Forelimb muscle (tissue), 1 donor: ENCODE measurements at regions not wholly inside any gene's neighbourhood (a gene's known extent, or its start where the extent isn't known, plus 50 kb on each side); places are given as distances from the start of the nearest gene placed in this dataset.
"Not testable (repeated sequence)": the region's sequence is repeated elsewhere in the genome, so short reads cannot be mapped to it uniquely, and the experiment has no call there.

ENCODE experiments used
- DNase-seq: peaks from one replicate; pipeline ENCODE4 v3.0.0-alpha.2; 2013; ENCODE audit warnings: low read depth

DNA sequence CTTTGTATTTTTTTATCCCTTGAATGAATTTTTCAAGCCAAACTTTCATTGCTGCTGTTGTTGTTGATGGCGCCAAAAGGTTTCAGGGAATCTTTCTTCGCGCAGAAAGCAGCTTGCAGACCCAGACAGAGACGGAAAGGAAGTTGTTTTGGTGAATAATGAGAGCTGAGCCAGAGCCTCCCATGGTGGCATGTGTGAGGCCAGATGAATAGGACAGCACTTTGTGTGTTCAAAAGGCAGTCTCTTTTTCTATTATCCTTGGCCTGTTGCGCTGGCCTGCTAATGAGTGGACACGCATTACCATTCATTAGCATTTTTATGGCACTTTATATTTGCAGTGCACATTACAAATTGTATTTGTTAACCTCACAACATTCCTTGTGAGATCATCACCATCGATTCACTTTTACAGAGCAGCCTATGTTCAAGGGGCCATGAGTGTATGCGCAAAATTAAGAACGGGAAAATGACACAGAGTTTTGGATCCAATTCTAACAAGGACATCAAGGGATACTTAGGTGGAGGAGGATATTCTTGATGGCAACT is 754.7 kb downstream of the BCL11A start:
- no peak for DNase-seq

DNA sequence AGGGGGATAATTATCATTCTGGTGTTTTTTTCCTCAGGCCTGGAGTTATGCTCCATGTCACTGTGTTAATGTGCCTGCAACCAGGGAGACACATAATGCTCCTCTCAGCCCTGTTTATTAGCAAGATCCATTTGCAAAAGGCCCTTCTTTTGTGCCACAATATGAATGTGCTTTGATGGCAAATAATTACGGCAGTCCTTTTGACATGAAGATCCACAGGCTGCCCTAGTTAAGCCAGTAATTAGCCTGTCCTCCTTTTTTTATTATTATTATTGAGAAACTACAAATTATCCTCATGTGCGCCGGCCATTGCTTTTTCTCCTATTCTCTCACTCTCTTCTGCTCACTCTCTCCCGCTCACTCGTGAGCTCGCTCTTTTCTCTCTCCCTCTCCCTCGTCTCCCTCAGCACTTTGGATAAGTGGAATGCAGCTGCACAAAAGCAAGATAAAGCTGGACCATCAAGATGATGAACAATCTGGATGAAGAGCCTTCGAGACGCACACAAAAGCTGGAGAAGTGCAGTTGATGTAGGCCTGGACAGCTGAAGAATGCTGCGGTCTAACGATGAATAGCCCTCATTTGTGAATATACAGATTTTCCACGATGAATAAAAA is 762.3 kb downstream of the BCL11A start:
- DNase-seq, result no peak

DNA sequence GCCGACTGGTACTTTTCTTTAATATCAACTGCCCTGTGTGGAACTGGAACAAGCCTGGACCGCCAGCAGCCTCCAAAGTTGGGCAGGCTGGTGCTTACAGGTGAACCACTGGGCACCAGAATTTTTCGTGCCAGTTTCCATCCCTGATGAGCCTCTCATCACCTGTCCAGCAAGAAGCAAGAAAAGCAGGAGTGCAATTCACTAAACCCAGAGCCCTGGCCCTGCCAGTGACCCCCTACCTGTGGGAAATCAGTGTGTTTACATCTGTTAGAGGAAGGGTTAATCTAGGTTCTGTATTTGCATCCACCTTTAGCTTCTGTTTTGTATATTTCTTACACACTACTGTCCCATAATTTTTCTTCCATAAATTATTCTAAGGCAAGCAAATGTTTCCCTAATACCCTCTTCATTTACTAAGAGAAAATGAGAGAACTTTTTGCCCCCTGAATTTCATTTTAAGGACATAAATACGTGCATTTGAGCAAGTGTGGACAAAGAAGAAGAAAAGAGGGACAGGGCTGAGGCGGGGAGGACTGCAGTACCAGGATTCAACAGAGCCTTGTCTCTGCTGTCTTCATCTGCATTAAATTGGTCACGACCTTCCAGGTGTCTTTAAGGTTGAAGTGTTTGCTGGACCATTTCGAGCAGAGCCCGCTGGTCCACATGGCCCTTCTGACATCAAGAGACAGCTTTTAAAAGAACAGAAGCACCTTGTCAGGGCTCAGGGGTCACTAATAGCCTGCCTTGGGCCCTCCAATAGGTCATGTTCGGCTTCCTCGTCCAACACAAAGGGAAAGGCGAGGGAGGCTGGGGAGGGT is 763.1 kb downstream of the BCL11A start:
- no peak for DNase-seq

DNA sequence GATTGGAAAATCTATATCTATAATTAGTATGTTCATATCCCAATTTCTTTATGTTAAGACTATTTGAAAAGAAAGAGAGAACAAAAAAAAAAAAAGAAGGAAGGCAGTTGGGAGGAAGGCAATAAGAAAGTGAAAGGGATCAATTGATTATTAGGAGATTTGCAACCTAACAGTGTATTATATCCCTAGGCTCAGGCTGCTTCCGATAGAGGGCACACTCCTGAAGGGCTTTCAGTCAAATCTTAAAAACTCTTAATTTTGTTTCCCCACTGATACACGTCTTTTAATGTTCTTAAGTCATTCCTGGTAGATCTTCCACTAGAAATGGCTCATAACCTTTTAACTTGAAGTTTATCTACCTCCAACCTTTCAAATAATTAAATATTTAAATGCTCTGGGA is 763.9 kb downstream of the BCL11A start:
- no peak for DNase-seq

DNA sequence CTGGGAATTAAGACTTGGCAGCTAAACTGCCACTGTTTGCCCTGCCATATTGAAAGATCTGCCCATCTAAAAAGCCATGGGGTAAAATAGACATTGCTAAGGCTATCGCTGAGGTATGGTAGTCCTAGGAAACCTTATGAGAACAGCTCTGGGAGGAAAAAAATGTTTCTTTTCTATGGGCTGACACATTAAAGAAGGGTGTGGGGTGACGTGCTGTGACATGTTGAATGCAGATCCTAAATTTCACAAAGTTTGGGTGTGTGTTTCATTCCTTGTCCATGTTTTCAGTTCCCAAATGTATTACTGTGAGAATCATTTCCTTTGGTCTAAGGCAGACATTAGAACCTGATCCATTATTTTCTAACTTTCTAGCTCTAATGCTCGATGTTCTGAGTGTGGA is 766.4 kb downstream of the BCL11A start:
- no peak for DNase-seq

DNA sequence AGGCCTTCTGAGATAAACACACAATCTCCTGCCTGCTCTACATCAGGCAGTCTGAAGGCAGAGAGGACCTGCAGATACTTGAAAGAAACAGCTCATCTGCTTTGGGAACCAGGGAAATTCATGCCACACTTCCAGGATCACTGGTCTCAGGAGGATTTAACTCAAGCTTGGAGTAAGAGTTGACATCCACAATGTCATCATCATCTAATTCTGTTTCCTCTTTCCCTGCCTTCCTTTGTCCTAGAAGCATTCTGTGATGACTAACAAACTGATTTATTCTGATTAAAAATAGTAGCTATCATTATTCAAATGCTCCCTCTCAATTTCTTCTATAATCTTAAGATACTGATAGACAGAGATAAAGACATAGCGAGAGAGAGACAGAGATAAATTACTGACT is 766.8 kb downstream of the BCL11A start:
- DNase-seq, result no peak

DNA sequence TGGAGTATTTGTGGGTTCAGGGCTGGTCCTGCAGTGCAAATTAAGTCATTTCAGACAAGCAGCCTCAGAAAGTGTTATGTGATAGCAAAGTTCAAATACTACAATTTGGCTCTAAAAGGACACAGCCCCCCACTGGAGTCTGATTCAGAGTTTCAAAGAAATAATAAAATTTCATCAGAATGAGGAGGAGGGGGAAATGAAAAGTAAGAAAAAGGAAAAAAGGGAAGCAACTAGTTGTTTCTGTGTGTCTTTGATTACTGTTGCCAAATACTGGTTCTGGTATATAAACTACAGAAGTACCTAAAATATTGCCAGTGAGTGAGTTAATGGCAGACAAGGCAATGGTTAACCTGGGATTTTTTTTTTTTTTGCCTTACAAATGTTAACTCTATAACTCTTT is 773.9 kb downstream of the BCL11A start:
- DNase-seq, result no peak

DNA sequence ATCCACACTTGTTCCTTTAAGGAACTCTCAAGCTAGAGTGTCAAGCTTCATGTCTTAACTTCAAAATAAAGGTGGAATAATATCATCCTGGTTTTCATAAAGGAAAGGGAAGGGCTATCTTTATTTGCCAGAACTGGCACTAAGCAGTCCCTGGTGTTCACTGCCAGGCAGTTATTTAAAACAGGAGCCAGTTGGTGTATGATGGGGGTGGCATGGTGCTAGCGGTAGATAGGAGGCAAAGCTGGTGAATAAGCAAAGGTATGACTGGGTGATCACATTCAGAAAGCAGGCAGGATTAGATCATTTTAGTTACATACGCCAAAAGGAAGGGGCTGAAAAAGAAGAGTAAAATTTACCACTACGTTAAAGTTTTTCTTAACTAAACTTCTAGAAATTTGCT is 776.3 kb downstream of the BCL11A start:
- DNase-seq, result no peak

DNA sequence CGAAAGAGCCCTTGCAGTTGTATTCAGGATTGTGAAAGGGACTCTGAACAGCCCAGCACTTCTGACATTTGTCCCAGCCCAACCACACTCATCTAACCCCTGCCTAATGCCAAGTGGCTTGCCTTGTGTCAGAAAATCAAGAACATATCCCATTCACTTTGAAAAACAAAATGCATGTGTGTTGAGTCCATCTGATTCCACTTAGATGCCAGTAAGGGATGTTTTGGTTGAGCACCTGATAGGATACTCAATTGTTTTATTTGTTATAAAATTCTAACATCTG is 776.8 kb downstream of the BCL11A start:
- no peak for DNase-seq

DNA sequence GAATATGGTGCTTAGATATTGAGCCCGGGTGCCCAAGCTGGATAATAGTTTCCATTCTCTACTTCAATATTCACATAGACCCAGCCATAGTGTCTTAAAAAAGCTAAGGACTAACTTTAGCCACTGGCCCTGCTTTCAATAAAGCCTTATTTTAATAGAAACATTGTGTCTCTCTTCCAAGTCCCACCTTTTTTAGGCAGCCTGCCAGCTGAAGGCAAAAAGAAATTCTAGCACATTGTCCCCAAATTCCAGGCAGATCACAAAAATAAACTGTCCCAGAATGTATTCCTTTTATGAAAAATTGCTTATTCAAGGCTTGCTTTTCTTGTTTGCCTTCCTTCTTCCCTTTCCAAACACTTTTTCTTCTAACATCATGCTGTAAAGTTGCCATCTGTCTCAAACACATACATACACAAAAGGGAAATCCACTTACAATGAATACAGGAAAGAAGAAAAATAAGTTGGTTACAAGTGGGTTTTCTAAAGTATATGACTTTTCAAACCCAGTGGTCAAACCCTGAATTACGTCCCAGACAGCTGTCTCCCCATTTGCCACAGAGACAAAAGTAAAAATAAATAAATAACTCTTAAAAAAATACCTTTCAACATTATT is 778.5 kb downstream of the BCL11A start:
- DNase-seq, result no peak

DNA sequence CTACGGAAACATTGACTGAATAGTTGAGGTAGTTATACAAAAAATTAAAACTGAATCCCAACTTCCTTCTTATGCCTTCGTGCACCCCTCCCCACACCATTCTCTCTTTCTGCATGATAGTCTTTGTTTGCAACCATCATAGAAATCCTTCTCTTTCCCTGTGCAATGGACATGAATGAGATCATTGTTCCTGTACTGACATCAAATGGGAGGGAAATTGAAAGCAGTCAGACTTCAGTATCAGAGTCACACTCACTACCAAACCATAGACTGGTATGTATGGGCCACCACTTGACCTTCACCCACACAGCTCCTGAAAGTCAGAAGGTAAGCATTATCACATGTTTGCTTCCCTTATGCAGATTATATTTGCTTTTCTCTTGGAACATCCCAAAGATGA is 782.8 kb downstream of the BCL11A start:
- no peak for DNase-seq

DNA sequence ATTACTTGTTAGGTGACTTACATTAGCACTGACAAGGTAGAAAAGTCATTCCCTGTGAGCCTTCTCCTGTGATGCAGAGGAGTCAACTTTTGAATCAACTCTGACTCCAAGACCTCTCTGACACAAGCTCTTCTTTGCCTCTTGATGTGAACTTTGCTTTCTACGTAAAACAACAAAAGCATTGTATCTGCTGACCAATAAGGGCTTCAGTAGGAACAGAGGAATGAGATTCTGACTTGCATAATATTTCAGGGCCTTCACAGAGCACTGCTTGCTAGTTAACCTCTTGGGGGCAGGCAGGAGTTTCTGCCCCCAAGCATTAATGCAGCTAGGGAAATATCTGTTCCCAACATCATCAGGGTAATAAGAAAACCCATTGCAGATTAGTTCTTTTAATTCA is 791.5 kb downstream of the BCL11A start:
- DNase-seq, result no peak

DNA sequence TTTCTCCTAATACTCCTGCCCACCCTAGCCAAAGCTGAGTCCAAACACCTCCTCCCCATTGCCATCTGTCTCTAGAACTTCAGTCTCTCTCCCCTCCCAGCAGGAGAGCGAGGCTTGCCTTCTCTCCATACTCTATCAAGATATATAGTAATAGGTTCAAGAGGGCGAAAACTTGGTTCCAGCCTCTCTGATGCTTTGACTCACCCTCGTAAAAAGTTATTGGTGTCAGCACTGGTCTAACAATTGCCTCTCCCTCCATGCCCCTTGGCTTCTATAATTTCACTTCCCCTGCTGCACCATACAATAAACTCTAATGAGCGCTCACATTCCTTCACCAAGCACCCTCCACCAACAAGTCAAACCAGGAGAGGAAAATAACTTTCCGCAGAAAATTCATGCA is 797.3 kb downstream of the BCL11A start:
- DNase-seq, result no peak

DNA sequence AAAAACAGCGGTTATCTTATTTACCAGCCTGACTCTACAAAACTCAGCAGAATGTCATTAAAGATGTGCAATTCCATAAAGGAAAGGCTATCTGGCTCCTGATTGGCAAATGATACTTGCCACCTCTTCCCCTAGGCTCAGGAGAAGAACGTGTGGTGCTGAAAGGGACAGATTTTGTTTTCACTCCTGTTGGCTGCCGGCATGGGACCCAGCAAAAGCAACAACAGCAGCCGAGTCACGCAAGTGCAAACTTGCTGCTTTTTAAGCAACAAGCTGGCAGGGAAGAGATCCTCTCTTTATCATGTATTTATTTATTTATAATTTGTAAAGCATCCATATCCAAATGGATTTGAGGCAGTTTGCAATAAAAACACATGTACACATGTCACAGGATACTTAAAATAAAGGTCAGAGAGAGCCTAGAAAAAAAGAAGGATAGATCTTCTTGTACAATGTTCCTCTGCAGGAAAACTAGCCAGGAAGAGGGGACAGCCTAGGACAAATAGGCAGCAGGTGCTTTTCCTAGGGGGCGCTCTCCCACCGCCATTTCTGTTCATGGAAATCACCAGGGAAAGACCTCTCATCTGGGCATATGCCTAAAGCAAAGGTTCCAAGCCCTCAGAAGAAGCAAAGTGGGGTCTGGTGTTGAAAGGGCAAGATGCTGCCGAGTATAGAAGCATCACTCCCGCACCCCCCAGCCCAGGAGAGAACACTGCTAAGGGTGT is 799.3 kb downstream of the BCL11A start:
- no peak for DNase-seq

DNA sequence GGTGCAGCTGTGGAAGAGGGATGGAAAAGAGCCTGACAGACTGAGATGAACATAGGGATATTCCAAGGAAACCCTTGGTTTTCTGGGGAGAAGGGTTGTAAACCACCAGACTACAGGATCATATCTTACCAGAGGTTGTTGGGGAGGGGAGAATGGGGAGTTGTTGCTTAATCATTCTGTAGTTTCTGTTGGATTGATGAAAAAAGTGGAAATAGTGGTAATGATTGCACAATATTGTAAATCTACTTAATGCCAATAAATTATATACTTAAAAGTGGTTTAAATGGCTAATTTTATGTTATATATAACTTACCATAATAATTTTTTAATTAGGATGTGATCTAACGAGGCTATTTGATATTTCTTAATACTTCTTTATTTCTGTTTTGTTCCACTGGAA is 800.9 kb downstream of the BCL11A start:
- DNase-seq, result no peak

DNA sequence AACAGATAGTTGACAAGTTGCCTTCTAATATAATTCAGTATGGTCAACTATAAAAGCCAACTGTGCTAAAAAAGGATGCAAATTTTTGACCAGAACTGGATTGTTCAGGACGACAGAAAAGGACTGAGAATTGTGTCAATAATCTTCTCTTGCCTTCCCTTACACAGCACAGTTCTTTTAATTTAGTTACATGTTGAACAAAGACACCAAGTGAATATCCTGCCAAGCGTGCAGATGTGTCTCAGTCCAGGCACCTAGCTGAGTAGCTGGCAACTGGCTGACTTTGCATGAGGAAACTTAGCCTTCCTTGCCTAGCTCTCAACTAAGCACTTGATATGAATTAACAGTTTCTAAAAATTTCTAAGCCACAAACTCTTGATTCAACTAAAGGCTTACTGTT is 801.4 kb downstream of the BCL11A start:
- DNase-seq, result no peak

DNA sequence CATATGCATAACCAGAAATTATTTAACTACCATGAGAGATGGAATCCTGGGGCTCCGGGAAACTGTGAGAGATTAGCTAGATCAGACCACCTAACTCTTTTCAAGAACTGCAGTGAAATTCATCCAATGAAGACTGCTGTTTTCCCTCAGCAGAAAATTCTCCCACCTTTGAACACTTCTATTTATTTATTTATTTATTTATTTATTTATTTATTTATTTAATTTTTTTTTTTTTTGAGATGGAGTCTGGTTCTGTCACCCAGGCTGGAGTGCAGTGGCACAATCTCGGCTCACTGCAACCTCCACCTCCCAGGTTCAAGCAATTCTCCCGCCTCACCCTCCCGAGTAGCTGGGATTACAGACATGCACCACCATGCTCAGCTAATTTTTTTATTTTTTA is 802.2 kb downstream of the BCL11A start:
- not testable (repeated sequence) for DNase-seq

DNA sequence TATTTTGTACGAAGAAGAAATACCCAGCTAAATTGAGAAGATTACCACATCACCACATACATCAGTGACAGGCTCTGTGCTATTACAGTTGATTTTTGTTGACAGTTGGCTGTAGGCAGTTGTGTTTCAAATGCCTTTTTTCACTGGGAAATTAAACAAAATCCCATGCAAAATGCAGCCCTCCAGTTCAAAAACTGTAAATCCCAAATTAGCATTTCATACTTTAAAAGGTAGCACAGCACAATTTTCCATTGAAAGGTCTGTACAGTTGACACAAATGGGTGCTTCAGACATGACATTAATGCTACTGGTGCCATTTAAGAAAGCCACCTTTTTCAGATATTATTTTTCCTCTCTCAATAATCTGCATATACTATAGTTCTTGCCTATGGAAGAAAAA is 807.2 kb downstream of the BCL11A start:
- DNase-seq, result no peak

DNA sequence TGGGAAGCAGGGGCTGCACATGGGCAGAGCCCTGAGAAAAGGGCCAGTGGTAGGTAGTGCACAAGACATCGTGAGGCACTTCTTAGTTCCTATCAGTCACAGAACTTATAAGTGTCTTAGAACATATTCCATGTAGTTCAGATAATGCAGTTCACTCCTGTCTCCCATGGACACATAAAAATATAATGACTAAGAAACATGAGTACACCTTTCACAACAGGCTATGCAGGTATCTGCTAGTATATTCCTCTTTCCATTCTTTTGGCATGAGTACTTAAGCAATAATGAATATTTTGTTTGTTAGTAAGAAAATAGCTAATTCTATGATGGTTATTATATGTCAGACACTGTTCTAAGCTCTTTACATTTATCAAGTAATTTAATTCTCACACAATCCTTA is 808.4 kb downstream of the BCL11A start:
- no peak for DNase-seq

DNA sequence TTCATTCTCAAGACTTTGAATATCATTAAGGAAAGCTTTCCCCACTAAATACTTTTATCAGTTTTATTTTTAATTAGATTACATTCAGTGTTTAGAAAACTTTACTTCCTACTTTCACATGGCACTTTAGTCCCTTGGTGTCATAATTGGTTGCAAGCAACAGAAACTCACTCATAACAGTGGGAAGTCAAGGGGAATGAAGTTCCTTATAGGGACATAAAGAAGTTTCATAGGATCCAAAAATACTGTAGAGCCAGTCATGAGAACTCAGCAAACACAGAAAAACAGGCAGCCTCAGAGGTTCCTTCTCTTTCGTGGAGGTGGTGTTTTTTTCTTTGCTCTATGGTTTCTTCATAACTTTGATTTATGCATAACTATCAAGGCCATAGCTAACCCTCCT is 809.0 kb downstream of the BCL11A start:
- no peak for DNase-seq

DNA sequence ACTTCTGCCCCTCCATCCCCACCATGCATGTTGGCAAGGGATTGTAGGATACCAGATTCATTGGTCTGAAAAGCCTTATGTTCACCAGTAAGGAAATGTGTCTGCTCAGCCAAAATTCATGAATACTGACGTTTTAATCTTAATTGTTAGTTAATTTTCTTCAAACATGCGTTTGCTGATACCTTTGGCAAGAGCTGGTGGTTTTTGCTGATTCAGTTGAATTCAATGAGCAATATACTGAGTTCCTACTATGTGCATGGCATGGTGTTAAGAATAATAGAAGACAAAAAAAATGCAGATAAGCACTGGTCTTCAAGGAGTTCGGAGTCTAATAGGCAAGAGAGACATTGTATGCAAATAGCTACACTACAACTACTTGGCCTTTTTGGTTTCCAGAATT is 811.6 kb downstream of the BCL11A start:
- no peak for DNase-seq

DNA sequence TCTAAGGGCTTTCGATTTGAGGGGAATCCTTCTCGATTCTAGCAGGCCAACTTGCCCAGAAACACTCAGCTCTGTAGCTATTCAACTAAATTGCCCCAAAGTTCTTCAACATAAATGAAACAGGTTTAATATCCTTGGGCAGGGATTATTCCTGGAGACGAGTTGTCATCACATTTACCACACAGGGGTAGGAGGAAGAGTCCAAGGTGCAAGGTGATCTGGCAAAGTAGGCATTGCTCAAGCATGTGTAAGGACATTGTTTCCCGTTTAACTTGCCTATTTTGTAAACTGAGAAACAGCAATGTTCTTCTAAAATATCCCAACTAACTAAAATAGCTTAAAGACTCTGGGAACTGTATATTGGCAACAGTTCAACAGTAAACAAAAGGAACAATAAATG is 814.3 kb downstream of the BCL11A start:
- no peak for DNase-seq

DNA sequence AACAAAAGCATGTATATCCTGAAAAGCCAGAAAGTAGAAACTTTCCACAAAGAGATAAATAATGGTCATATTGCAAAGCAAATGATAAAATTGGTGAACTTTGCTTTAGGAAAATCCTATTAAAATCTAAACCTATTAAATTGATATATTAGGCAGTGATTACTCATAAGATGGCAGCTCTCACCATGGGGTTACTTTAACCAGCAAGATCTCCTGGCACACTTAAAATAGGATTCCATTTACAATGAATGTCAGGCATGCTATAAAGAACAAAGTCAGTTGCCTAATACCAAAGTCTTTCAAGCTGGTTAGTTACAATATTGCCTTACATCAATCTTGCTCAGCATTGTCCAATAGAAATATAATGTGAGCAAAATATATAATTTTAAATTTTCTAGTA is 816.2 kb downstream of the BCL11A start:
- DNase-seq, result no peak
